B cell (primary cell): ENCODE measurements at regions not wholly inside any gene's neighbourhood (a gene's known extent, or its start where the extent isn't known, plus 50 kb on each side); places are given as distances from the start of the nearest gene placed in this dataset.

Experiments used
- CTCF ChIP-seq: fragments of 200-600 bp; IDR thresholded peaks from one replicate; pipeline ENCODE4 v1.8.0; 2022; ENCODE audit warnings: antibody characterized with exemption, mild to moderate bottlenecking
- EZH2 ChIP-seq: IDR thresholded peaks from 2 replicates; pipeline ENCODE4 v1.6.1; 2012; ENCODE audit warnings: borderline replicate concordance, low read depth, mild to moderate bottlenecking, moderate library complexity, low read length; ENCODE audit not compliant: insufficient read depth, poor library complexity, severe bottlenecking

GRCh38 chr2:34545486-34546136, 946.5 kb upstream of the FAM98A start:
- TF ChIP-seq CTCF (no peak), EZH2 (no peak)
